GM12878 (cell line): ENCODE measurements at regions not wholly inside any gene's neighbourhood (a gene's known extent, or its start where the extent isn't known, plus 50 kb on each side); places are given as distances from the start of the nearest gene placed in this dataset.

Experiments
- BACH1 ChIP-seq: fragments of 450-650 bp; IDR thresholded peaks from 2 replicates; pipeline ENCODE4 v1.6.1; 2017; ENCODE audit warnings: mild to moderate bottlenecking, borderline replicate concordance
- RFX5 ChIP-seq: IDR thresholded peaks from 2 replicates; pipeline ENCODE4 v1.6.1; 2011; ENCODE audit warnings: low read depth, low read length, improper control_type of control experiment
- SUZ12 ChIP-seq: fragments of 200-600 bp; sonication (generic); IDR thresholded peaks from one replicate; pipeline ENCODE4 v1.6.1; 2018; ENCODE audit warnings: antibody characterized with exemption, mild to moderate bottlenecking; ENCODE audit not compliant: unreplicated experiment
- TF ChIP-seq, protein P1 (sequence below), 3 experiments: IDR thresholded peaks in 2 of 3; conservative IDR thresholded peaks in 1 of 3; 2 replicates each; pipeline ENCODE4 v1.5.1; 2011; ENCODE audit warnings: low read depth in 3 of 3, low read length in 3 of 3, mild to moderate bottlenecking in 3 of 3, control low read depth in 2 of 3, moderate library complexity in 2 of 3, inconsistent platforms in 1 of 3, mixed read lengths in 1 of 3; ENCODE audit not compliant: control insufficient read depth in 2 of 3, insufficient read depth in 1 of 3; ENCODE audit errors: extremely low read depth in 1 of 3
- TF ChIP-seq, protein P2 (sequence below): fragments of 150-350 bp; IDR thresholded peaks from 2 replicates; pipeline ENCODE4 v1.6.1; 2016; ENCODE audit warnings: low read depth, low read length

DNA sequence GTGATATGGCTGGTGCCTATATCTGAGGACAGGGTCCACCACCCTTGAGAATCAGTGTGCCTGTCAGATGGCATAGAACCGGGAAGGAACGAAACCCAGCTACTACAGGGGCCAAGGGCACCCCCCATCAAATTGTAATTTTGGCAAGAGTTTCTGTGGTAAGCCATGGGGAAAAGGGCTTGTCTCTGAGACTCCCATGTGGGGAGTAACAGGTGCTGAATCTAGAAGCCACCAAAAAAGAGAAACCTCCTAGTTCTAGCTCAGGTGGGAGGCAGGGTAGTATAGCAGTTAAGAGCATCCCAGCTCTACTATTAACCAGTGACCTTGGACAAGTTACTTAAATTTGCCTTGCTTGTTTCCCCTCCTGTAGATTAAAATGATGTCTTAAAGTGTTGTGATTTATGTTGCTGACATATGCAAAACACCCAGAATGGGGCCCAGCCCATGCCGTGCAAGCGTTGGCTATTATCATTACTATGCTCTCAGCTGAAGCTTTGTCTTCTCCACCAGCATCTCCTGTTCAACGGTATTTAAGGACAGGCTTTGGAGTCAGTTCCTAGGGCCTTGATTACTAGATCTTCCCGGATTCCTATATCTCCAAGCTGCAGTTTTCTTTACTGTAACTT, 210.7 kb upstream of the NLRP1 start:
- TF ChIP-seq RFX5 (no peak), BACH1 (no peak), SUZ12 (no peak)
- TF ChIP-seq, protein P1, sequence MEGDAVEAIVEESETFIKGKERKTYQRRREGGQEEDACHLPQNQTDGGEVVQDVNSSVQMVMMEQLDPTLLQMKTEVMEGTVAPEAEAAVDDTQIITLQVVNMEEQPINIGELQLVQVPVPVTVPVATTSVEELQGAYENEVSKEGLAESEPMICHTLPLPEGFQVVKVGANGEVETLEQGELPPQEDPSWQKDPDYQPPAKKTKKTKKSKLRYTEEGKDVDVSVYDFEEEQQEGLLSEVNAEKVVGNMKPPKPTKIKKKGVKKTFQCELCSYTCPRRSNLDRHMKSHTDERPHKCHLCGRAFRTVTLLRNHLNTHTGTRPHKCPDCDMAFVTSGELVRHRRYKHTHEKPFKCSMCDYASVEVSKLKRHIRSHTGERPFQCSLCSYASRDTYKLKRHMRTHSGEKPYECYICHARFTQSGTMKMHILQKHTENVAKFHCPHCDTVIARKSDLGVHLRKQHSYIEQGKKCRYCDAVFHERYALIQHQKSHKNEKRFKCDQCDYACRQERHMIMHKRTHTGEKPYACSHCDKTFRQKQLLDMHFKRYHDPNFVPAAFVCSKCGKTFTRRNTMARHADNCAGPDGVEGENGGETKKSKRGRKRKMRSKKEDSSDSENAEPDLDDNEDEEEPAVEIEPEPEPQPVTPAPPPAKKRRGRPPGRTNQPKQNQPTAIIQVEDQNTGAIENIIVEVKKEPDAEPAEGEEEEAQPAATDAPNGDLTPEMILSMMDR (IDR thresholded peaks at IDR 0.05 in 2 of 3, conservative IDR thresholded peaks at IDR 0.05 in 1 of 3; ENCODE audit: control insufficient read depth in 2 of 3, extremely low read depth in 1 of 3, insufficient read depth in 1 of 3, low read depth in 3 of 3, low read length in 3 of 3) = no peak
- TF ChIP-seq, protein P2, sequence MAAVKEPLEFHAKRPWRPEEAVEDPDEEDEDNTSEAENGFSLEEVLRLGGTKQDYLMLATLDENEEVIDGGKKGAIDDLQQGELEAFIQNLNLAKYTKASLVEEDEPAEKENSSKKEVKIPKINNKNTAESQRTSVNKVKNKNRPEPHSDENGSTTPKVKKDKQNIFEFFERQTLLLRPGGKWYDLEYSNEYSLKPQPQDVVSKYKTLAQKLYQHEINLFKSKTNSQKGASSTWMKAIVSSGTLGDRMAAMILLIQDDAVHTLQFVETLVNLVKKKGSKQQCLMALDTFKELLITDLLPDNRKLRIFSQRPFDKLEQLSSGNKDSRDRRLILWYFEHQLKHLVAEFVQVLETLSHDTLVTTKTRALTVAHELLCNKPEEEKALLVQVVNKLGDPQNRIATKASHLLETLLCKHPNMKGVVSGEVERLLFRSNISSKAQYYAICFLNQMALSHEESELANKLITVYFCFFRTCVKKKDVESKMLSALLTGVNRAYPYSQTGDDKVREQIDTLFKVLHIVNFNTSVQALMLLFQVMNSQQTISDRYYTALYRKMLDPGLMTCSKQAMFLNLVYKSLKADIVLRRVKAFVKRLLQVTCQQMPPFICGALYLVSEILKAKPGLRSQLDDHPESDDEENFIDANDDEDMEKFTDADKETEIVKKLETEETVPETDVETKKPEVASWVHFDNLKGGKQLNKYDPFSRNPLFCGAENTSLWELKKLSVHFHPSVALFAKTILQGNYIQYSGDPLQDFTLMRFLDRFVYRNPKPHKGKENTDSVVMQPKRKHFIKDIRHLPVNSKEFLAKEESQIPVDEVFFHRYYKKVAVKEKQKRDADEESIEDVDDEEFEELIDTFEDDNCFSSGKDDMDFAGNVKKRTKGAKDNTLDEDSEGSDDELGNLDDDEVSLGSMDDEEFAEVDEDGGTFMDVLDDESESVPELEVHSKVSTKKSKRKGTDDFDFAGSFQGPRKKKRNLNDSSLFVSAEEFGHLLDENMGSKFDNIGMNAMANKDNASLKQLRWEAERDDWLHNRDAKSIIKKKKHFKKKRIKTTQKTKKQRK = no peak
